Transverse colon (tissue), 4 donors: ENCODE measurements at regions not wholly inside any gene's neighbourhood (a gene's known extent, or its start where the extent isn't known, plus 50 kb on each side); places are given as distances from the start of the nearest gene placed in this dataset.

Experiments used
- DNase-seq: peaks from one replicate; pipeline ENCODE4 v3.0.0-alpha.2; 2019
- H3K27ac ChIP-seq, 4 donors: fragments of 200-600 bp; sonication (generic); 2 replicates each; pipeline ENCODE4 v1.5.1; 2016 to 2018; ENCODE audit warnings: inconsistent platforms in 4 of 4
- H3K27me3 ChIP-seq: fragments of 200-600 bp; sonication (generic); 2 replicates; pipeline ENCODE4 v1.5.1; 2017; ENCODE audit warnings: inconsistent platforms
- H3K36me3 ChIP-seq, 4 donors: fragments of 200-600 bp; sonication (generic); 2 replicates each; pipeline ENCODE4 v1.5.1; 2017 to 2019; ENCODE audit warnings: inconsistent platforms in 4 of 4
- H3K4me1 ChIP-seq, 4 donors: fragments of 200-600 bp; sonication (generic); 2 replicates each; pipeline ENCODE4 v1.5.1; 2017 to 2020; ENCODE audit warnings: inconsistent platforms in 4 of 4
- H3K4me3 ChIP-seq, 4 donors: fragments of 200-600 bp; sonication (generic); 1 replicate in 1 of 4; 2 replicates in 3 of 4; pipeline versions ENCODE4 v1.5.1 to v1.6.1; 2017 to 2019; ENCODE audit warnings: inconsistent platforms in 4 of 4
- H3K9me3 ChIP-seq, 2 donors: fragments of 200-600 bp; sonication (generic); 2 replicates each; pipeline ENCODE4 v1.5.1; 2017 to 2019; ENCODE audit warnings: inconsistent platforms in 2 of 2
- EP300 ChIP-seq: sonication (generic); formaldehyde crosslinking; IDR thresholded peaks from one replicate; pipeline ENCODE4 v1.6.1; 2017; ENCODE audit warnings: antibody characterized with exemption, low read depth
- POLR2A ChIP-seq: fragments of 450-650 bp; IDR thresholded peaks from one replicate; pipeline ENCODE4 v1.6.1; 2016; ENCODE audit warnings: antibody characterized with exemption, mild to moderate bottlenecking, moderate library complexity
- POLR2AphosphoS5 ChIP-seq, 3 donors: sonication (generic); formaldehyde crosslinking; IDR thresholded peaks; one replicate each; pipeline ENCODE4 v1.6.1; 2016; ENCODE audit warnings: antibody characterized with exemption in 3 of 3
- WGBS, 2 donors: methylation state at CpG; one replicate each; pipeline ENCODE4 v1.1.5; 2018; ENCODE audit warnings: low coverage in 1 of 2; 5-methylcytosine and 5-hydroxymethylcytosine counted together
- in situ Hi-C, 4 donors: fragments of 200-750 bp; cut with MboI; loops; one replicate each; pipeline versions ENCODE4 v1.15.0 to v1.15.1; 2017; ENCODE audit warnings: low sequenced_read_pairs in 3 of 4, low pct_ligation_motif_present in 1 of 4, low pct_unique_long_range_greater_than_20kb in 1 of 4
- intact Hi-C: fragments of 100-400 bp; cut with DNase I; formaldehyde crosslinking; loops from one replicate; pipeline ENCODE4 v1.15.1; 2023; ENCODE audit warnings: low total_unique reads
- TF ChIP-seq, protein P1 (sequence below), 5 experiments: fragments of 200-600 bp in 3 of 5; fragments of 450-650 bp in 2 of 5; sonication (generic) in 3 of 5; IDR thresholded peaks; 1 replicate in 2 of 5; 2 replicates in 3 of 5; pipeline ENCODE4 v1.5.1; 2016 to 2017; ENCODE audit warnings: antibody characterized with exemption in 5 of 5, inconsistent platforms in 3 of 5, mild to moderate bottlenecking in 2 of 5, moderate library complexity in 1 of 5

DNA sequence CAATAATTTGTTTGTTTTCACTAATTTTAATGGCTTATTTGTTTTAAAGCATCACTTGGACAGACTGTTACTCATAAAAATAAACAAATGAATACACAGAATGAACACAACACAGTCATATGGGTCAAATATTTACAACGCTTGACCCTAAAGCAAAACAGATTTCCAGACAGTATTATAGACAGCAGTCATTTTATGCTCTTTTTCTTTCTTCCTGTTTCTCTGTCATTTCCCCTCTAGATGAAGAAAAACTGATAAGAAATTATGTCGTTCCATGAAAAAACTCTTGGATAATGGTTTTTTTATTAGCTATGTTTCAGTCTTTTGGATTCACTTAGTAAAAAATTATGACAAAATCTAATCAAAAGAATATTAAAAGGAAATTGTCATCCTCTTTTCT lies 297.3 kb upstream of the NEGR1 start:
- no peak overlapping the region for H3K27ac ChIP-seq
- no peaks in the 10 kb centered on the region for H3K9me3 ChIP-seq
- DNase-seq, result no peak
- no peak overlapping the region for H3K4me3 ChIP-seq
- intact Hi-C loops (no loop called here), in situ Hi-C loops (no loop called here)
- no peaks in the 10 kb centered on the region for H3K27me3 ChIP-seq
- TF ChIP-seq EP300 (no peak), POLR2A (no peak), POLR2AphosphoS5 (IDR thresholded peaks at IDR 0.05) (no peak)
- TF ChIP-seq, protein P1, sequence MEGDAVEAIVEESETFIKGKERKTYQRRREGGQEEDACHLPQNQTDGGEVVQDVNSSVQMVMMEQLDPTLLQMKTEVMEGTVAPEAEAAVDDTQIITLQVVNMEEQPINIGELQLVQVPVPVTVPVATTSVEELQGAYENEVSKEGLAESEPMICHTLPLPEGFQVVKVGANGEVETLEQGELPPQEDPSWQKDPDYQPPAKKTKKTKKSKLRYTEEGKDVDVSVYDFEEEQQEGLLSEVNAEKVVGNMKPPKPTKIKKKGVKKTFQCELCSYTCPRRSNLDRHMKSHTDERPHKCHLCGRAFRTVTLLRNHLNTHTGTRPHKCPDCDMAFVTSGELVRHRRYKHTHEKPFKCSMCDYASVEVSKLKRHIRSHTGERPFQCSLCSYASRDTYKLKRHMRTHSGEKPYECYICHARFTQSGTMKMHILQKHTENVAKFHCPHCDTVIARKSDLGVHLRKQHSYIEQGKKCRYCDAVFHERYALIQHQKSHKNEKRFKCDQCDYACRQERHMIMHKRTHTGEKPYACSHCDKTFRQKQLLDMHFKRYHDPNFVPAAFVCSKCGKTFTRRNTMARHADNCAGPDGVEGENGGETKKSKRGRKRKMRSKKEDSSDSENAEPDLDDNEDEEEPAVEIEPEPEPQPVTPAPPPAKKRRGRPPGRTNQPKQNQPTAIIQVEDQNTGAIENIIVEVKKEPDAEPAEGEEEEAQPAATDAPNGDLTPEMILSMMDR (IDR thresholded peaks at IDR 0.05), result no peak
- H3K36me3 ChIP-seq, result no peaks in the 10 kb centered on the region
- no peaks in the 10 kb centered on the region for H3K4me1 ChIP-seq
- 63 to 65% methylated on average over 2 of the region's 2 CpGs for WGBS, 2 donors

DNA sequence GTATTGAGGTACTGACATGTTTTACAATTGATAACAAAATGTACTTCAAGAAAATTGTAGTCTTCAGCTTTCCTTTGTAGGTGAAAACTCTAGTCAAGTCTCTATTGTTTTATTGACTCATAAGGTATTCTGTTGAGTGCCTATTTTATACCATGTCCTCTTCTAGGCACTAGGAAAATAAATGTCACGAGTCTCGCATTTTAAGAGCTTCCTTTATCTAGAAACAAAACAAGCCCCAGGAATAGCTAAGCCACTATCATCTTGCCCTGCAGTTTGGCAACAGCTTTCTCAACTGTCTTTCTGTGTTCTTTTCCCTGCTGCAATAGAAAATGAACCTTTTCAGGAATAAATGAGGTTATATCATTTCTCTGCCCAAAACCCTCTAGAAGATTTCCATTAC lies 288.5 kb upstream of the NEGR1 start:
- no peak for DNase-seq
- TF ChIP-seq POLR2AphosphoS5 (IDR thresholded peaks at IDR 0.05), result no peak
- TF ChIP-seq POLR2A, result no peak
- TF ChIP-seq, protein P1 (IDR thresholded peaks at IDR 0.05), result no peak
- TF ChIP-seq EP300, result no peak
- Histone ChIP-seq H3K4me3 (no peak overlapping the region), H3K4me1 (peaks cover 0 to 7% (median 0%) of the 10 kb centered on the region in 4 donors), H3K9me3 (no peaks in the 10 kb centered on the region), H3K36me3 (no peaks in the 10 kb centered on the region), H3K27ac (no peak overlapping the region), H3K27me3 (no peaks in the 10 kb centered on the region)
- in situ Hi-C loops (no loop called here), intact Hi-C loops (no loop called here)
- 56 to 64% methylated on average over 2 of the region's 2 CpGs for WGBS, 2 donors

DNA sequence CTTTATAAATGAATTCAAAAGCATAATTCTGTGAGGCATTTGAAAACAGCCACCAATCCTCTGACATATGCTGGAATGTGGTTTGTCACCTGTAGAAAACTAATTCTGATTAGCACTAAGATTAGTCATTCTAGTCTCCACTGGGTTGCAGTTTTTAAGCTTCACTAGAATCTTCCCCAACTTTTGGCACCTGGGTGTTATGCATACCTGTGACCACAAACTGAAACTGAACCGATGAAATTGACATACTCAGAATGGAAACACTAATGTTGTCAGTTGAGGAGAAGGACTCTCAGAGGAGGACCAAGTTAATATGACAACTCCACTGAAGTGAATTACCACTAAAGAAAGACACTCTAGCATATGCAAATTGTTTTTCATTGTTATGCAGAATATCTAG lies 285.8 kb upstream of the NEGR1 start:
- no peaks in the 10 kb centered on the region for H3K36me3 ChIP-seq
- 33 to 48% methylated on average over 1 of the region's 1 CpG for WGBS, 2 donors
- no peak for DNase-seq
- no peak overlapping the region for H3K4me3 ChIP-seq
- in situ Hi-C loops (no loop called here), intact Hi-C loops (no loop called here)
- H3K27me3 ChIP-seq, result no peaks in the 10 kb centered on the region
- no peak overlapping the region for H3K27ac ChIP-seq
- no peaks in the 10 kb centered on the region for H3K9me3 ChIP-seq
- H3K4me1 ChIP-seq, result peaks cover 0 to 7% (median 0%) of the 10 kb centered on the region in 4 donors
- TF ChIP-seq POLR2A (no peak), POLR2AphosphoS5 (IDR thresholded peaks at IDR 0.05) (no peak), EP300 (no peak)
- TF ChIP-seq, protein P1 (IDR thresholded peaks at IDR 0.05), result no peak

DNA sequence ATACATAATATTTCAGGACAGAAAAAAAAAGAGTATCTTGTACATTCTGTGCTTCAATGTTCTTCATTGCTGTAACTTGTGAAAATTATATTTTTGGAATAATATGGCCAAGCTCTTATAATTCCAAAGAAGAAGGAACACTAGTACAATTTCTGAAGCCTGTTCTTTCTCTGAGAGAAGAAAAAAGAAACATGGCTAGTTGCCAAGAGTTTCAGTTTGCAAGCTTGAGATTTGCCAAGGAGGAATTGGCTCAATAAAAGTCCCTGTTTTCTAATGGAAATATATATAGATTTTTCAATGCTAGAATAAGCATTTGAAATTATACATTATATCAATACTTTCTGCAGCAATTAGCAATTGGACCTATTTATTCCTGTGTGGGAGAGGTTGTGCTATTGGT lies 285.2 kb upstream of the NEGR1 start:
- intact Hi-C loops, result no loop called here
- no peak for DNase-seq

More for the DNA sequence above, 285.2 kb upstream of the NEGR1 start:
- TF ChIP-seq POLR2A (no peak), POLR2AphosphoS5 (IDR thresholded peaks at IDR 0.05) (no peak), EP300 (no peak)
- TF ChIP-seq, protein P1 (IDR thresholded peaks at IDR 0.05), result no peak
- no peaks in the 10 kb centered on the region for H3K9me3 ChIP-seq
- H3K36me3 ChIP-seq, result no peaks in the 10 kb centered on the region
- no peaks in the 10 kb centered on the region for H3K27me3 ChIP-seq
- peaks cover 0 to 7% (median 0%) of the 10 kb centered on the region in 4 donors for H3K4me1 ChIP-seq
- in situ Hi-C loops, result no loop called here
- no peak overlapping the region for H3K4me3 ChIP-seq
- H3K27ac ChIP-seq, result no peak overlapping the region
